ENCODE measurements at regions not wholly inside any gene's neighbourhood (a gene's known extent, or its start where the extent isn't known, plus 50 kb on each side); places are given as distances from the start of the nearest gene placed in this dataset.

- TF ChIP-seq SIN3A (IDR thresholded peaks at IDR 0.05; ENCODE audit: borderline replicate concordance, insufficient read depth, low read length) (no peak), POLR2AphosphoS5 (IDR thresholded peaks at IDR 0.05; ENCODE audit: low read depth, low read length) (no peak), TAF1 (IDR thresholded peaks at IDR 0.05; ENCODE audit: borderline replicate concordance, insufficient read depth, low read length) (no peak), FOXP2 (optimal IDR thresholded peaks at IDR 0.05; ENCODE audit: borderline replicate concordance, extremely low read depth, extremely low read length, insufficient read depth) (no peak), REST (IDR thresholded peaks at IDR 0.05; ENCODE audit: insufficient read depth in 1 of 2, low read depth in 2 of 2, low read length in 2 of 2) (no peak)
These were observed 597.3 kb upstream of the DDX18 start for GRCh38 chr2:117217145-117217544.

All from PFSK-1 (cell line).